ENCODE measurements at regions not wholly inside any gene's neighbourhood (a gene's known extent, or its start where the extent isn't known, plus 50 kb on each side); places are given as distances from the start of the nearest gene placed in this dataset.

GRCh38 chr13:29959086-29959485, 108.7 kb upstream of the UBL3 start:
- H3K4me2 ChIP-seq (ENCODE audit: low read length), result no peak overlapping the region
- H3K4me3 ChIP-seq (ENCODE audit: low read depth, low read length, poor library complexity, severe bottlenecking), result no peak overlapping the region
- POLR2A ChIA-PET, result no interaction called here
- CTCF ChIA-PET (ENCODE audit: unreplicated experiment), result no interaction called here
- H3K9me2 ChIP-seq (ENCODE audit: insufficient read depth, low read length), result no peaks in the 10 kb centered on the region
- H3K79me2 ChIP-seq (ENCODE audit: insufficient read depth, low read depth, low read length), result no peaks in the 10 kb centered on the region
- H4K20me1 ChIP-seq (ENCODE audit: insufficient read depth, low read length), result no peaks in the 10 kb centered on the region
- TF ChIP-seq EZH2phosphoT487 (IDR thresholded peaks at IDR 0.05; ENCODE audit: borderline replicate concordance, low read depth, low read length) (no peak), CTCF (conservative IDR thresholded peaks at IDR 0.05; ENCODE audit: low read length) (no peak)
- BruUV-seq (replicated peaks), result no TSS peak
- H2AFZ ChIP-seq (ENCODE audit: low read length), result no peak overlapping the region
- no peaks in the 10 kb centered on the region for H3K4me1 ChIP-seq (ENCODE audit: insufficient read depth, low read length, poor library complexity, severe bottlenecking)
- no peaks in the 10 kb centered on the region for H3K9me3 ChIP-seq (ENCODE audit: low read length)
- no peak overlapping the region for H3K27ac ChIP-seq (ENCODE audit: low read depth, low read length, poor library complexity, severe bottlenecking)
- H3K36me3 ChIP-seq (ENCODE audit: insufficient read depth, low read length), result no peaks in the 10 kb centered on the region
- intact Hi-C loops (cut with micrococcal nuclease; ENCODE audit: unreplicated experiment), result no loop called here
- DNase-seq (ENCODE audit: low spot score), result no peak

- intact Hi-C loops (cut with micrococcal nuclease; ENCODE audit: unreplicated experiment), result no loop called here
- ChIA-PET CTCF (ENCODE audit: unreplicated experiment) (no interaction called here), POLR2A (no interaction called here)
- Histone ChIP-seq H3K9me3 (ENCODE audit: low read length) (no peaks in the 10 kb centered on the region), H3K36me3 (ENCODE audit: insufficient read depth, low read length) (no peaks in the 10 kb centered on the region), H3K4me2 (ENCODE audit: low read length) (no peak overlapping the region), H2AFZ (ENCODE audit: low read length) (no peak overlapping the region), H4K20me1 (ENCODE audit: insufficient read depth, low read length) (no peaks in the 10 kb centered on the region), H3K27ac (ENCODE audit: low read depth, low read length, poor library complexity, severe bottlenecking) (no peak overlapping the region), H3K4me1 (ENCODE audit: insufficient read depth, low read length, poor library complexity, severe bottlenecking) (no peaks in the 10 kb centered on the region), H3K9me2 (ENCODE audit: insufficient read depth, low read length) (no peaks in the 10 kb centered on the region), H3K79me2 (ENCODE audit: insufficient read depth, low read depth, low read length) (no peaks in the 10 kb centered on the region), H3K4me3 (ENCODE audit: low read depth, low read length, poor library complexity, severe bottlenecking) (no peak overlapping the region)
- no peak for TF ChIP-seq EZH2phosphoT487 (IDR thresholded peaks at IDR 0.05; ENCODE audit: borderline replicate concordance, low read depth, low read length)
- TF ChIP-seq CTCF (conservative IDR thresholded peaks at IDR 0.05; ENCODE audit: low read length), result no peak
- DNase-seq (ENCODE audit: low spot score), result no peak
- BruUV-seq (replicated peaks), result no TSS peak
Measured at GRCh38 chr13:29958476-29958875, 108.1 kb upstream of the UBL3 start.

DNA sequence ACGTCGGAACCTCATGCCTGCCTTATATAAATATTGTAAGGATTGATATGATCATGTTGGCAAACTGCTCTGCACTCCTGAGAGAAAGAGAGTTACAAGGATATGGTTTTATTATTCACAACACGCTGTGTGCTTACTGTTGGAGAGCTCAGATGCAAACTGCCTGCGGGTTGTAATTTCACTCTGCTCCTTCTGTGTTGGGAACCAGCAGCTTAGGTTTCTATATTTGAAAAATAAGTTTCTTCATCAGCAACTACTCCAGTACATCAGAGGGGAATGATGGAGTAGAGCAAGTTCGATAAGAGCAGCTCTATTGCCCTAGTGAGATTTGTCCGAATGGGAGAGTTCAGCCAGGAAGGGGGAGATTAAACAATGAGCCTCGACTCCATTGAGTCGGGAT, 106.9 kb upstream of the UBL3 start:
- no peak overlapping the region for H3K4me3 ChIP-seq (ENCODE audit: low read depth, low read length, poor library complexity, severe bottlenecking)
- CTCF ChIA-PET (ENCODE audit: unreplicated experiment), result no interaction called here
- no peaks in the 10 kb centered on the region for H3K4me1 ChIP-seq (ENCODE audit: insufficient read depth, low read length, poor library complexity, severe bottlenecking)
- no peak overlapping the region for H2AFZ ChIP-seq (ENCODE audit: low read length)
- BruUV-seq (replicated peaks), result no TSS peak
- POLR2A ChIA-PET, result no interaction called here
- H3K4me2 ChIP-seq (ENCODE audit: low read length), result no peak overlapping the region
- no peak for DNase-seq (ENCODE audit: low spot score)
- no peak overlapping the region for H3K27ac ChIP-seq (ENCODE audit: low read depth, low read length, poor library complexity, severe bottlenecking)
- TF ChIP-seq EZH2phosphoT487 (IDR thresholded peaks at IDR 0.05; ENCODE audit: borderline replicate concordance, low read depth, low read length) (no peak), CTCF (conservative IDR thresholded peaks at IDR 0.05; ENCODE audit: low read length) (no peak)
- H3K36me3 ChIP-seq (ENCODE audit: insufficient read depth, low read length), result no peaks in the 10 kb centered on the region
- no peaks in the 10 kb centered on the region for H3K9me3 ChIP-seq (ENCODE audit: low read length)
- intact Hi-C loops (cut with micrococcal nuclease; ENCODE audit: unreplicated experiment), result no loop called here
- H4K20me1 ChIP-seq (ENCODE audit: insufficient read depth, low read length), result no peaks in the 10 kb centered on the region
- no peaks in the 10 kb centered on the region for H3K79me2 ChIP-seq (ENCODE audit: insufficient read depth, low read depth, low read length)
- no peaks in the 10 kb centered on the region for H3K9me2 ChIP-seq (ENCODE audit: insufficient read depth, low read length)

Data from OCI-LY7 (cell line).